ENCODE measurements at regions not wholly inside any gene's neighbourhood (a gene's known extent, or its start where the extent isn't known, plus 50 kb on each side); places are given as distances from the start of the nearest gene placed in this dataset.

DNA sequence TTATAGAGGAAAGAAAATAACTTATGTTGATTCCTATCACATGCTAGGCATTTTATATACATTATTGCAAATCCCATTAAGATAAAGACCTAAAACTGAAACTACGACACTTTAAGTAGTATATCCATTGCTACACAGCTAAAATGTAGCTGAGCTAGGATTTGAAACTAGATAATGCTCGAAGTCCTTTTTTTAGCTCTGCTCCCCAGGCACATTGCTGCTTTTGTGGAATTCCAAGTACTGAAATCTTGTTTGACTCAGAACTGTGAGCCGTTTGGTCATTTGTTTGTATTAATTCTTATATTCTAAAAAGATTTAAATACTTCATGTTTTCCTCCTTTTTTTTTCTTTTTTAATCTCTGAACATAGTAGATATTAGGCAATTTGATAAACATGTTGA lies 644.8 kb downstream of the HACE1 start:
- H3K27ac Mint-ChIP-seq: no peak overlapping the region
- no peaks in the 10 kb centered on the region for H3K36me3 Mint-ChIP-seq (ENCODE audit: low read depth)
- no peaks in the 10 kb centered on the region for H3K4me1 Mint-ChIP-seq (ENCODE audit: low read depth)
- ATAC-seq (no peak), DNase-seq (no peak)
- intact Hi-C loops (cut with micrococcal nuclease): no loop called here
- H3K27me3 Mint-ChIP-seq: no peaks in the 10 kb centered on the region
- TF ChIP-seq CTCF (IDR thresholded peaks at IDR 0.05): no peak
- POLR2A ChIA-PET: no interaction called here
- H3K9me3 Mint-ChIP-seq: no peaks in the 10 kb centered on the region
- CTCF ChIA-PET: no interaction called here
- H3K4me3 Mint-ChIP-seq: no peak overlapping the region

DNA sequence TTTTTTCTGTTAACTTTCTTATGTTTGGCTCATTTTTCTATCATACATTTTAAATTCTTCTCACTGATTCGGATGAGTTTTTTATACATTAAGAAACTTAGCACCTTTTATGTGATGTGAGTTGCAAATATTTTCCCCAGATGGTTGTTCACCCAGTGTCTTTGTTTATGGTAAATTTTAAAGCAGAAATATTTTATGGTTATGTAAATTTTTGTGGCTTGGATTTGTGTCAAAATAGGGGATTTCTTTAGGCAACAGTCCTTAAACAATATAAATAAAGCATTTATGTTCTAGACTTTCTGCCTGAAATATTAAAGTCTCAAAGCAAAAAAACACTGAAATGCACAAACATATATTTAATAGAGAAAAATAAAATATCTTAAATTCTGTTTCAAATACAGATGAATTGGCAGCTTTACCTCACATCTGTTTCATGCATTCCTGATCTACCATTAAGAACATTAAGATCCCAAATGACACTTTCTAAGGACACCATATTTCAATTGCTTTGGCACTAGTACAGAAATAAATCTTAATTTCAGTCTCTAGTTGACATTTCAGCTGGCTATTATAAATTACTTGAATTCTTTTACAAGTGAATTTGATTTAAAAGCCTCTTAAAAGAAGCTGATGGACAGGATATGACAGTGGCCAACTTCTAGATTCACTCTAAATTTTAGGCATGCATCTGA lies 646.6 kb downstream of the HACE1 start:
- DNase-seq: no peak
- H3K4me3 Mint-ChIP-seq: no peak overlapping the region

GRCh38 chr6:104207635-104208034 lies 652.1 kb downstream of the HACE1 start:
- Mint-ChIP-seq H3K27ac (no peak overlapping the region), H3K36me3 (ENCODE audit: low read depth) (no peaks in the 10 kb centered on the region), H3K4me1 (ENCODE audit: low read depth) (no peaks in the 10 kb centered on the region)

More for the DNA sequence above, 646.6 kb downstream of the HACE1 start:
- ChIA-PET CTCF (no interaction called here), POLR2A (no interaction called here)
- Mint-ChIP-seq H3K27me3 (no peaks in the 10 kb centered on the region), H3K36me3 (ENCODE audit: low read depth) (no peaks in the 10 kb centered on the region), H3K9me3 (no peaks in the 10 kb centered on the region), H3K27ac (no peak overlapping the region), H3K4me1 (ENCODE audit: low read depth) (no peaks in the 10 kb centered on the region)
- ATAC-seq: no peak
- intact Hi-C loops (cut with micrococcal nuclease): no loop called here
- no peak for TF ChIP-seq CTCF (IDR thresholded peaks at IDR 0.05)

GRCh38 chr6:104201557-104201956 lies 658.2 kb downstream of the HACE1 start:
- H3K36me3 Mint-ChIP-seq (ENCODE audit: low read depth): no peaks in the 10 kb centered on the region
- H3K9me3 Mint-ChIP-seq: peaks cover 2% of the 10 kb centered on the region
- no peak overlapping the region for H3K27ac Mint-ChIP-seq
- no peaks in the 10 kb centered on the region for H3K27me3 Mint-ChIP-seq
- no peak for TF ChIP-seq CTCF (IDR thresholded peaks at IDR 0.05)
- H3K4me3 Mint-ChIP-seq: no peak overlapping the region
- ChIA-PET POLR2A (interaction anchor here (0.6 kb wide), 1 partner anchor 996 kb away, joined by 3 read pairs; no protein-coding TSS in a partner anchor), CTCF (no interaction called here)
- DNase-seq (no peak), ATAC-seq (no peak)
- H3K4me1 Mint-ChIP-seq (ENCODE audit: low read depth): no peaks in the 10 kb centered on the region
- intact Hi-C loops (cut with micrococcal nuclease): no loop called here

More at GRCh38 chr6:104207635-104208034, 652.1 kb downstream of the HACE1 start:
- H3K27me3 Mint-ChIP-seq: no peaks in the 10 kb centered on the region
- ChIA-PET CTCF (no interaction called here), POLR2A (no interaction called here)
- ATAC-seq: no peak
- H3K4me3 Mint-ChIP-seq: no peak overlapping the region
- no peak for TF ChIP-seq CTCF (IDR thresholded peaks at IDR 0.05)
- intact Hi-C loops (cut with micrococcal nuclease): no loop called here
- no peak for DNase-seq
- H3K9me3 Mint-ChIP-seq: no peaks in the 10 kb centered on the region

GRCh38 chr6:104187616-104188015 lies 672.1 kb downstream of the HACE1 start:
- Mint-ChIP-seq H3K27ac (no peak overlapping the region), H3K27me3 (no peaks in the 10 kb centered on the region), H3K36me3 (ENCODE audit: low read depth) (no peaks in the 10 kb centered on the region), H3K4me3 (no peak overlapping the region), H3K4me1 (ENCODE audit: low read depth) (no peaks in the 10 kb centered on the region), H3K9me3 (peaks cover 13% of the 10 kb centered on the region)
- ChIA-PET CTCF (no interaction called here), POLR2A (no interaction called here)
- no peak for DNase-seq
- intact Hi-C loops (cut with micrococcal nuclease): no loop called here
- no peak for TF ChIP-seq CTCF (IDR thresholded peaks at IDR 0.05)
- no peak for ATAC-seq

Data from activated CD8-positive, alpha-beta T cell treated with anti-CD3 and anti-CD28 coated beads for 36 hours (primary cell).